Heart right ventricle (tissue), 16 donors: ENCODE measurements at regions not wholly inside any gene's neighbourhood (a gene's known extent, or its start where the extent isn't known, plus 50 kb on each side); places are given as distances from the start of the nearest gene placed in this dataset.

Experiments
- ATAC-seq, 8 donors: fragments of 200-7000 bp; cut with Tn5 transposase; one replicate each; pipeline ENCODE4 v1.9.1; 2020; ENCODE audit warnings: mild to moderate bottlenecking in 8 of 8, moderate library complexity in 8 of 8, moderate number of reproducible peaks in 1 of 8
- DNase-seq, 2 donors: peaks; one replicate each; pipeline ENCODE4 v3.0.0-alpha.2; 2020
- H3K27ac ChIP-seq, 10 donors: fragments of 200-600 bp; sonication (generic) in 2 of 10; one replicate each; pipeline versions ENCODE4 v1.5.0 to v1.8.0; 2020 to 2022; ENCODE audit warnings: mild to moderate bottlenecking in 3 of 10
- H3K27me3 ChIP-seq, 7 donors: fragments of 200-600 bp; one replicate each; pipeline ENCODE4 v1.8.0; 2021 to 2022; ENCODE audit warnings: mild to moderate bottlenecking in 2 of 7
- H3K36me3 ChIP-seq, 9 donors: fragments of 200-600 bp; sonication (generic) in 1 of 9; one replicate each; pipeline versions ENCODE4 v1.5.0 to v1.8.0; 2020 to 2022; ENCODE audit warnings: mild to moderate bottlenecking in 2 of 9
- H3K4me1 ChIP-seq, 9 donors: fragments of 200-600 bp; sonication (generic) in 1 of 9; one replicate each; pipeline versions ENCODE4 v1.5.0 to v1.8.0; 2020 to 2022; ENCODE audit warnings: mild to moderate bottlenecking in 4 of 9
- H3K4me3 ChIP-seq, 10 donors: fragments of 200-600 bp; sonication (generic) in 2 of 10; one replicate each; pipeline versions ENCODE4 v1.5.0 to v1.8.0; 2020 to 2022; ENCODE audit warnings: mild to moderate bottlenecking in 7 of 10, moderate library complexity in 2 of 10
- H3K9me3 ChIP-seq, 11 donors: fragments of 200-600 bp in 10 of 11; sonication (generic) in 2 of 11; one replicate each; pipeline versions ENCODE4 v1.5.0 to v1.8.0; 2013 to 2022; ENCODE audit warnings: mild to moderate bottlenecking in 2 of 11, control low read depth in 1 of 11, moderate library complexity in 1 of 11
- WGBS, 2 donors: extraction: QIAGEN DNeasy Blood & Tissue Kit; methylation state at CpG; one replicate each; pipeline ENCODE4 v1.1.7; 2013; ENCODE audit warnings: inconsistent platforms in 1 of 2; 5-methylcytosine and 5-hydroxymethylcytosine counted together
- intact Hi-C, 10 donors: fragments of 100-400 bp; cut with DNase I; formaldehyde crosslinking; loops; one replicate each; pipeline versions ENCODE4 v1.11.1 to v1.14.2; 2022
- TF ChIP-seq, protein P1 (sequence below), 9 donors: fragments of 200-600 bp; sonication (generic) in 2 of 9; IDR thresholded peaks; one replicate each; pipeline versions ENCODE4 v1.5.0 to v1.8.0; 2021 to 2022; ENCODE audit warnings: antibody characterized with exemption in 9 of 9, mild to moderate bottlenecking in 5 of 9, moderate library complexity in 1 of 9
- donor health status: Arrhythmogenic right ventricular cardiomyopathy.
- donor health status: ischemic (EF 13 %, LVEDD 7.1; RV severe dilation, severe dysfunction).
- donor health status: healthy with polysubstance abuse.
- donor health status: DM: no; HTN: yes; CAD: no.
- donor health status: DM: no; HTN: no; CAD: no.
- donor health status: ischemic (EF 25% LVEDD 6.9; RV normal size, moderate dysfunction).
- donor health status: ischemic (EF 25% LVEDD 5.7; RV mildly dilated, moderate dysfunction).
- donor health status: healthy.
- donor health status: DM: yes; HTN: yes; CAD: no.
- donor health status: Ischemic cardiomyopathy.
- donor health status: ischemic (EF 35%, LVEDD 5.7; RV mildly dilated, moderate dysfunction).
- donor health status: nonischemic (EF 11% LVEDD 7.7; RV severe dilation, severe dysfunction).
- donor health status: DM: yes; HTN: yes; CAD: no.
- donor health status: PGD.
- donor health status: ischemic (EF 29% LVEDD 5.4; RV normal size, mild dysfunction).
- donor health status: nonischemic (EF 23%, LVEDD 6.1; RV moderate dilation, normal function).

DNA sequence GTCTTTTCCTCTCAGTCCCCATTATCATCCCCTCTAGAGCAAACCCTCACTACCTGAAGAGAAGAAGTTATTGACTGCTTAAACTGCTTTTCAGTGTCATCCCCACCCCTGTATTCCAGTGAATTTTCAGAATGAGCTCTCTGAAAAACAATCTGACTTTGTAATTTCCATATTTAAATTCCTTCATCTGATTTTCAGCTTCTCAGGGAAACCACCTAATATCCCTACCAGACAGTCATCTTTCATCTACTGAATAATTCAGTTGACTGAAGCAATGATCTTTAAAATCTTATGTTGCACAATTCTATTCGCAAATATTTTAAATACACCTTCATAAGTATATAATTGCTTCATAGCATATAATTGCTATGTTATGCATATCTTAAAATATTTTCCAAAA lies 258.7 kb downstream of the HTR1B start:
- Histone ChIP-seq H3K4me3 (no peak overlapping the region), H3K27me3 (no peaks in the 10 kb centered on the region), H3K9me3 (peaks cover 0 to 12% (median 0%) of the 10 kb centered on the region in 11 donors), H3K27ac (no peak overlapping the region), H3K4me1 (no peaks in the 10 kb centered on the region), H3K36me3 (no peaks in the 10 kb centered on the region)
- TF ChIP-seq, protein P1, sequence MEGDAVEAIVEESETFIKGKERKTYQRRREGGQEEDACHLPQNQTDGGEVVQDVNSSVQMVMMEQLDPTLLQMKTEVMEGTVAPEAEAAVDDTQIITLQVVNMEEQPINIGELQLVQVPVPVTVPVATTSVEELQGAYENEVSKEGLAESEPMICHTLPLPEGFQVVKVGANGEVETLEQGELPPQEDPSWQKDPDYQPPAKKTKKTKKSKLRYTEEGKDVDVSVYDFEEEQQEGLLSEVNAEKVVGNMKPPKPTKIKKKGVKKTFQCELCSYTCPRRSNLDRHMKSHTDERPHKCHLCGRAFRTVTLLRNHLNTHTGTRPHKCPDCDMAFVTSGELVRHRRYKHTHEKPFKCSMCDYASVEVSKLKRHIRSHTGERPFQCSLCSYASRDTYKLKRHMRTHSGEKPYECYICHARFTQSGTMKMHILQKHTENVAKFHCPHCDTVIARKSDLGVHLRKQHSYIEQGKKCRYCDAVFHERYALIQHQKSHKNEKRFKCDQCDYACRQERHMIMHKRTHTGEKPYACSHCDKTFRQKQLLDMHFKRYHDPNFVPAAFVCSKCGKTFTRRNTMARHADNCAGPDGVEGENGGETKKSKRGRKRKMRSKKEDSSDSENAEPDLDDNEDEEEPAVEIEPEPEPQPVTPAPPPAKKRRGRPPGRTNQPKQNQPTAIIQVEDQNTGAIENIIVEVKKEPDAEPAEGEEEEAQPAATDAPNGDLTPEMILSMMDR (IDR thresholded peaks at IDR 0.05), result no peak
- DNase-seq, result no peak
- intact Hi-C loops, result no loop called here
- no peak for ATAC-seq
- 82 to 90% methylated on average over 1 of the region's 1 CpG for WGBS, 2 donors

DNA sequence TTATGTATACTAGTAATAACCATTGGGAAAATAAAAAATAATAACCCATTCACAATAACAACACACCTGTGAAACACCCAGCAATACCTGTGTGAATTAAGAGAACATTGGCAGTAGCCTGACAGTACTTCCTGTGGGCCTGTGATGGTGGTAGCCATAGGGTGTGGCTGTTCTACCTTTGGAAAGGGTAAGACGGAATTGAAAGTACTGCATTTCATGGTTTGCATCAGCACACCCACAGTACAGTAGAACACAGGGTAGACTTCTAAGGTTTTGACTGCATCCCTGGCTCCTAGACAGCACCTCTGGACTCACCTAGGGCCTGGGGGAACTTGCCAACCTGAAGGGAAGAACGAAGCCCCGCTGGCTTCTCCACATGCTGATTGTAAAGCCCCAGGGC lies 279.8 kb downstream of the HTR1B start:
- ATAC-seq, result no peak
- no peak for DNase-seq
- no peak overlapping the region for H3K4me3 ChIP-seq
- 82 to 86% methylated on average over 3 of the region's 3 CpGs for WGBS, 2 donors
- TF ChIP-seq, protein P1 (IDR thresholded peaks at IDR 0.05), result no peak
- H3K36me3 ChIP-seq, result no peaks in the 10 kb centered on the region
- intact Hi-C loops, result no loop called here
- no peaks in the 10 kb centered on the region for H3K27me3 ChIP-seq
- H3K4me1 ChIP-seq, result peaks cover 0 to 6% (median 0%) of the 10 kb centered on the region in 9 donors
- peaks cover 0 to 21% (median 3%) of the 10 kb centered on the region in 11 donors for H3K9me3 ChIP-seq
- H3K27ac ChIP-seq, result no peak overlapping the region

DNA sequence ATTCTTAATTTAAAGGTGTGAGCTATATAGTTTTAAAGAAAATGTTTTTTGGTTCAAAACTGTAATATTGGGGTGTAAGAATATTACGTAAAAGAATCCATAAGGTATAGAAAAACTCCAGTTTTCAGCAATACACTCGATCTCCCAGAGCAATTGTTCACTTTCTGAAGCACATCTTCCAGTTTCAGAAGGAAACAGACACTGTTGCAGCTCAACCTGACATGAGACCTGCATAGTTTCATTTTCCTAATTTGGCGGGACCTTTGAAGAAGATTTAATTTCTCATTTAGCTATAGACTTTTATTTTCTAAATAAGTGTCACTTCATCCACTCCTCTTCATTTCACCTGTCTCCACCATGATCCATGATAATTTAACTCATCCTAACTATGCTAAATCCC lies 281.5 kb downstream of the HTR1B start:
- TF ChIP-seq, protein P1 (IDR thresholded peaks at IDR 0.05), result no peak
- Histone ChIP-seq H3K4me1 (peaks cover 0 to 6% (median 0%) of the 10 kb centered on the region in 9 donors), H3K4me3 (no peak overlapping the region), H3K27me3 (no peaks in the 10 kb centered on the region), H3K9me3 (peaks cover 0 to 16% (median 0%) of the 10 kb centered on the region in 11 donors), H3K27ac (no peak overlapping the region), H3K36me3 (no peaks in the 10 kb centered on the region)
- 88% methylated on average over 3 of the region's 3 CpGs for WGBS, 2 donors
- ATAC-seq (no peak), DNase-seq (no peak)
- intact Hi-C loops, result no loop called here

DNA sequence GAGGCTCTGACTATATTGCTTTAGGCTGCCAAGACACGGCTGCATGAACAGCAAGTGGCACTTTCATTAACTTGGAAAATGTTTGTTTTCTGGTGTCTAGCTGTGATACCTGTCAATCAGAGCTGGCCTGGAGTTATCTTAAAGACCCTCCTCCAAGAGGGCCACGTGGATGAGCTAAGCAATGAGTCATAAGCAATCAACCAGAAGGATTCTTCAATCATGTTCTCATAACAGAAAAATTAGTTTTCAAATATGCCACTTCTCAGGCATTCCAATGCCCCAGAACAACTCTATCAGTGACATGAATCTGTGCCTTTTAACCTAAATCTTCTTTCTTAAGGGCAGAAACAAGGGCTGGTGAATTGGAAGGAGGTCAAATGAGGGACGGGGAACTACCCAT lies 283.0 kb downstream of the HTR1B start:
- Histone ChIP-seq H3K27me3 (no peaks in the 10 kb centered on the region), H3K4me3 (no peak overlapping the region), H3K9me3 (peaks cover 0 to 17% (median 0%) of the 10 kb centered on the region in 11 donors), H3K4me1 (peaks cover 0 to 6% (median 0%) of the 10 kb centered on the region in 9 donors), H3K27ac (no peak overlapping the region), H3K36me3 (no peaks in the 10 kb centered on the region)
- WGBS, 2 donors, result 49 to 60% methylated on average over 3 of the region's 3 CpGs
- DNase-seq (no peak), ATAC-seq (no peak)
- TF ChIP-seq, protein P1 (IDR thresholded peaks at IDR 0.05), result no peak
- intact Hi-C loops, result no loop called here
